DMS53 treated with DMSO at 0.1 percent for 48 hours (cell line): ENCODE measurements at regions not wholly inside any gene's neighbourhood (a gene's known extent, or its start where the extent isn't known, plus 50 kb on each side); places are given as distances from the start of the nearest gene placed in this dataset.

ENCODE experiments used
- DNase-seq: peaks from one replicate; lab custom pipeline; 2025; ENCODE audit not compliant: unreplicated experiment; lab: John Stamatoyannopoulos, UW

DNA sequence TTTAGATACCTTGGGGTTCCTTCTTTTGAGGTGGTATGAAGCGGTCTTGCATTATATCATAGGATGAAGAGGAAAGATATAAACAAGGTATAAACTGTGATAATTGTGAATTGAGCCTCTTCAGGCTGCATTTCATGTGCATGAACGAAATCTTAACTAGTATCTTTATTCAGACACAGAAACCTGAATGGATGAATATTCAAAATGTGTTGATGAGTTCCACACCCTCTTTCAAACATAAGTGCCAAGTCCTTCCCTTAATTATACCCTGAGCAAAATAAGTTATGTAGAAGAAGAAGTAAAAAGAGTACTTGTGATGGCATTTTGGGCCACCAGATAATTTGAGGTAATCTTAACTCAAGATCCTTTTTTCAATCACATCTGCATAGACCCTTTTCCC is 103.1 kb upstream of the CFAP20DC start:
- no peak for DNase-seq

DNA sequence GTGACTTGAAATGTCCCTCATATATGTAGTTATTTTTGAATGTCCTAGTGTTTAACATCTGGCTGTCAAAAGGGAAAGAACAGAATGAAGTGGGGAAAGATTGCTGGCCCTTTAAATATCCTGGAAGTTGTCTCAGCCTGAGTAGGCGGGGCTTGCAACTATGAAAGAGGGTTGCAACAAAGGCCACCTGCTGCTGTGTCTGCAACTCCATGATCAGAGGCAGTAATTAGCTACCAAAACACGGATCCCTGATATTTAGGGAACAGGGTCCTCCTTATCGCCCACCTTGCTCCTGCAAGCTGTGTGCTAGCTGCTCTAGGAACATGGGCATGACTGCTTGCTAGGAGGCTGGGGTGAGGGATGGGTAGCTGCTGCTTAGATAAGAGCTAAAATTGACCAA is 100.2 kb upstream of the CFAP20DC start:
- no peak for DNase-seq

DNA sequence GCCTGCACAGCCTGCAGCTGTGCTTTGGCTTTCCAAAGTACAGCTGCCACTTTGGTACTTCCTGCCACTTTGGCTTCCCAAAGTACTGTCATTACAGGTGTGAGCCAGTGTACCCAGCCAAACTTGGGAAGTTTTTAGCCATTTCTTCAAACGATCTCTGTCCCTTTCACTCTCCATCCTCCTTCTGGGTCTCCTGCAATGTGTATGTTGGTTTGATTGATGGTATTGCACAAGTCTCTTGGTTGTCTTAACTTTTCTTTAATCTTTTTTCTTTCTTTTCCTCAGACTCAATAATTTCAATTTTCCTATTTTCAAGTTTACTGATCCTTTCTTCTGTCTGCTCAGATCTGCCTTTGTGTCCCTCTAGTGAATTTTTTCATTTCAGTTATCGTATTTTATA is 99.3 kb upstream of the CFAP20DC start:
- no peak for DNase-seq

DNA sequence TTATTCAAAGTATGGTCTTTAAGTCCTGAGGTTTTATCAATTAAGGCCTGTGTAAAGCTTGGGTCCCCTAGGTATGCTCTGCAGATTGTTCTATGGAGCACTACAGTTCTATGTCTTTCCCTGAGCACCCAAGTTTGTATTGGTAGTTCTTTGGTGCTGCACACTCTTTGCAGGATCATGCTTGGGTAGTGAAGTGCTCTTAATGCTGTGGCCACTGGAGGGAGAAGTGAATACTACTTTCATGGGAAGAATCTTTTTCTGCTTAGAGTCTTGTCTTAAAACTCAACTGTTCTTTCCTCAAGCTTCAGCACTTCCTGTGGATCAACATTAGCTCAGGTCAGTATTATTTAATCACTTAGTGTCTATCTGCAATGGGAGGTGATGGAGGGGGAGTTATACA is 93.6 kb upstream of the CFAP20DC start:
- no peak for DNase-seq

DNA sequence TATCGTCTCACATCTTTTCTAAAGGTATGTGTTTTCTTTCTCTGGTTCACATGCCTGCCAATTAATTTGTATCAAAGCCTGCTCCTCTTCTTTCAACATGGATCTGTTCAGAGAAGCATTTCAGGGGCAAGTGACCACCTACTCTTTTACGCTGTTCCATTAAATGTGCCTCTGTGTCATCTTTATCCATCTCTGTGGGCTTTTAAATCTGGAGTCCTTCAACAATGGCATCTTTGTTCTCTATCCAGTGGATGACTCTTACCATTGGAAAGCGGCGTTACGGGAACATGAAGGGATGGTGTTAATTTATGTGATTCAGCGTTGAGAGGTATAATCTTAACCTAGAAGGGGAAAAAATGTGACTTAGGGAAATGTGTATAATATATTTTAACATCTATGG is 92.7 kb upstream of the CFAP20DC start:
- DNase-seq: no peak

DNA sequence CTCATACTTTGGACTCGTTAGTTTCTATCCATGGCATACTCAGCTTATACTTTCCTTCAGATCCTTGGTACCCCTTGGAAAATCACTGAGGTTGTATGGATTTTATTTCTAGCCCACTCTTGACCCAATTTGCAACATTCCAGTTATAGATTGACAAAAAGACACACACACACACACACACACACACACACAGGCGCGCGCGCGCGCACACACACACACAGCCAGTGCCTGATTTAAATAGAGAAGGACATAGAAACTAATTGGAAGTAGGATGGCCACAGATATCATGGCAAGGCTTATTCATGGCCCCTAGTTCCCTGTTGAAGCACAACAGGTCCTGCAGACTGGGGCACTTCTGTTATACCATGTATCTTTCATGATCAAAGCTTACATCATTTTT is 89.1 kb upstream of the CFAP20DC start:
- DNase-seq: no peak

DNA sequence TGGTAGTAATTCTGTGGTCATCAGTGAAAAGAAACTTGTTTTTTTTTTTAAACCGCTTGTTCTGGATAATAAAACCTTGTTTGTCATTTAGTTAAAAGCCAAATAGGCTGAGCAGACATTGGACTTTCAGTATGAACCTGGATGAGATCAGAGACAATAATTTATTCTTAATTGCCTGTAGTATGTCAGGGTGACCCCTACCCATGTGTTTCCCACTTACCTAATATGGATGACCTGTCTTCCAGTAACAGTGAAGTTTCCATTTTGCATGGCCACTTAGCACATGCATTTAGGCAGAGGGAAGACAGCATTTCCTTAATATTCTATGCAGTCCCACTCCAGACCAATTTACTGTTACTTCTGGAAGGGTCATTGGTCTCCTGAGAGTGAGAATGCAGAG is 87.6 kb upstream of the CFAP20DC start:
- DNase-seq: no peak

DNA sequence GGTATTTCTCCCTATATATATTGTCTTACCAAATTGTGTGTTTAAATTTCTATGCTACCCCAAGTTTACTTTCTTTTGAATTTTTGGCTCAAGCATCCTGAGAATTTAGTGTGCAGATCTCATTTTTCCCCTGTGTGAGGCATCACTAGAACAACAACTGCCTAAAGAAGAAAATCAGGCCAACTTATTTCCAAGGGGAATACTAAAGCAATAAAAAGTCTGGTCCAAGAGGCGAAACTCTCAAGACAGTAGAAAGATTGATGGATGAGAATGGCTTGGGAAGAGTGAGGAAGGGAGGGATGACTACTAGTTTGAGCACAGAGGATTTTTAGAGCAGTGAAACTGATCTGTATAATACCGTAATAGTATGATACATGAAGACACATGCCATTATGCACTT is 86.3 kb upstream of the CFAP20DC start:
- no peak for DNase-seq

DNA sequence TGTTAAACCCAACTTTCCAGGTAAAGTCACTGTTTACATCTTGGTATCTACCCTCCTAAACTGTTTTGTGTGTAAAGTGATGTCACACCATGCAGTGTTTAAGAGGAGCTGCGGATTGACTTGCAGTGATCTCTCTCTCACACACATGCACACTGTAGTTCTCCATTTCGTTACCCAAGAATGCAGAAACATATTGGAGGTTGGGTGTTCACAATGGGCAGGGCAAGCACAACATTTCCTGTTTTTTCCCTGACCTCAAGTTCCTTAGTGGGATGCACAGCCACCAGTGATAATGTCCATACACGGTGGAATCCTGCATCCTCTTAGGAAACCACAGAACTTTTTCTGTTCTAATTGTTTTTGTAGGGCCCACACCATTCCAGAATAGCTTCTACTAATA is 85.3 kb upstream of the CFAP20DC start:
- DNase-seq: no peak

DNA sequence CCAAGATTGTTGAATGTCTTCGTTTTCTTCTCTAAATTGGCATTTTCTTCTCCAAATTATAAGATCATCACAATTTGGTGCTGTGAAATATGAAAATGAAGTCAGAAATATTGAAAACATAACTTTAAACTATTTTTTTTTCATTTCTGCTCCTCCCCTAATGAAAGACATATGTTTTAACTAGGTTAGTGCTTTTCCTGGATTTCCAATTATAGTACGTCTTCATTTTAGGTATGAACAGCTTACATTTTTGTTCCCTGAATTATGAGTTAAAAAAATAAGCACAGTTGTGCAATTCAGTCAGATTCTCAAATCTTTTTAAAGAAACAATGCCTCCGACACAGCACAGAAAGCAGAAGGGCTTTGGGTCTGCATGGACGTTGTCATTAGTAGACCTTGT is 83.5 kb upstream of the CFAP20DC start:
- no peak for DNase-seq

DNA sequence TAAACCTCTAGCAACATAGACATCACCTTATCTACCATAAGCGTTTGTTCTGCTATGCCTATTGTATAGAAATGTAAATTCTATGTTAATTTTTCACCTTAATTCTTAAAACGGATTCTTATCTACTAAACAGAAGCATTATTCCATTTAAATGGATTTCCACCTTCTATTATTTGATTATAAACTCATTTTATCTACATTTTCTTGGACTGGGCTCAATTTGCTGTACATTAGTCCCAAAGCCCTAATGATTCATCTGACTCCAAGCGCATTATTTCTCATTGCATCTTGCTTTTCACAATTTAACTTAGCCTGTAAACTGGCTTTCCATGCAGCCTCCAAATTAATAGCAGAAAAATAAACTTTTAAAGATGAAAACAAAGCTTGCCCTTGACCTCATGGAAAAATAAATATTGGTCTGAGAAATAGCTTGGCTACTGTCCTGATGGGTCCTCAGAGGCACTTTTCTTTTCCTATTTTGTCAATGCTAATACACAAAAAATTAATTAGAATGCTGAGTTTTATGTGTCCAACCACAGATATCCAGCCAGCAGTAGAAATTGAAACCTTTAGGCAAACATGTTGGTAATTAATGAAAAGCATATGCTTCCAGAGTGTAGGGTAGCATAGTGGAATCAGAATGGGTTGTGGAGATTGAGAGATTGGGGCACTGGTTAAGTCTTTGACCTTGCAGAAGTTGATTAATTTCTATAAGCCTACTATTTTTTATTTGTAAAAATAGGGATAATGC is 81.4 kb upstream of the CFAP20DC start:
- no peak for DNase-seq

DNA sequence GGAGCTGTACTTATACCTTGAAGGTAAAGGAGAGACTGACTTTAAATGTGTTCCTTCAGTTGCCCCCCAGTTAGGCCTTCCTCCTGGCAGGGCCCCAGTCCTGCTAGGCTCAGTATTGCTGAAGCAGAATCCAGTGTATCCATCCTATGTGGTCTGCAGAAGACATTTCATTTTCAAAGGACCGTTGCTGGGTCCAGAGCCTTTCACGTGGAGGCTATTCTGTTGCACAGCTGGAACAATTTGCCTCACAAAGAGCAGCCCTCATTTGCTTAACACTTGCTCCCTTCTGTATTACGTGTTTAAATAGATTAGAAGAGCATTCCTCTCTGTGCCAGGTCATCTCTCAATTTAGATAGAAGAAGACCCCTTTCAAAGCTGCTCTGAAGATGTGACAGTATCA is 78.9 kb upstream of the CFAP20DC start:
- DNase-seq: no peak

DNA sequence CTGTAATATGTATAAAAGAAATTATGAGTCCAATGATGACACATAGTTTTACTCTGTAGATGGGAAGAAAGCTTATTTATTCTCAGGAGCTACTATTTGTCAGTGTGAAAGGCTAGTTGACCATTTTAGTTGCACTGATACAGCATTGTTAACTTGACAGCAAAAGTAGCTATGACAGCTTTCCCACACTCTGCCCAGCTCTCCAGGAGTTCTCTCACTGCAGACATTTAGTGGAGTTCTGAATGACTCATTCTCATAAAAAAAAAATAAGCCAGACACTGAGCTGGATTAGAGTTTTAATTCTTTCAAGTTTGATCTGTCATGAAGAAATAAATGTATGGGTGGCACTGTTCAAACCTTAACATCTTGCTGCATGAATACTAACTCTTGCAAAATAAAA is 77.2 kb upstream of the CFAP20DC start:
- DNase-seq: no peak

DNA sequence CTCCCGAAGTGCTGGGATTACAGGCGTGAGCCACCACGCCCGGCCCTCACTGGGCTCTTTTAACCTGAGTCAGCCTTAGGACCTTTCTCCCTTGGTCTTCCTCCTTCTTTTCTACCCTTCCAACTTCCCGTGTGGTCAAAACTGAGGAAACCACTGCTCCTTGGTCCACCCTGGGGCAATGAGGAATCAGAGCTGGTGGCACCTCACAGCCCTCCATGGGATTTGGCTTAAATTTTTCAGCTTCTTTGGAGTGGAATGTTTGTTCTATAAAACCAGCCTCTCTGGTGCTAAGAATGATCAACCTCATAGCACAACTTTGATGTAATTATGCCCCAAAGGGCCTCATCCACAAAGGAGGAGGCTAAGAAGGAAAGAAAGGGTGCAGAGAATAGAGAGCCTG is 76.6 kb upstream of the CFAP20DC start:
- no peak for DNase-seq

DNA sequence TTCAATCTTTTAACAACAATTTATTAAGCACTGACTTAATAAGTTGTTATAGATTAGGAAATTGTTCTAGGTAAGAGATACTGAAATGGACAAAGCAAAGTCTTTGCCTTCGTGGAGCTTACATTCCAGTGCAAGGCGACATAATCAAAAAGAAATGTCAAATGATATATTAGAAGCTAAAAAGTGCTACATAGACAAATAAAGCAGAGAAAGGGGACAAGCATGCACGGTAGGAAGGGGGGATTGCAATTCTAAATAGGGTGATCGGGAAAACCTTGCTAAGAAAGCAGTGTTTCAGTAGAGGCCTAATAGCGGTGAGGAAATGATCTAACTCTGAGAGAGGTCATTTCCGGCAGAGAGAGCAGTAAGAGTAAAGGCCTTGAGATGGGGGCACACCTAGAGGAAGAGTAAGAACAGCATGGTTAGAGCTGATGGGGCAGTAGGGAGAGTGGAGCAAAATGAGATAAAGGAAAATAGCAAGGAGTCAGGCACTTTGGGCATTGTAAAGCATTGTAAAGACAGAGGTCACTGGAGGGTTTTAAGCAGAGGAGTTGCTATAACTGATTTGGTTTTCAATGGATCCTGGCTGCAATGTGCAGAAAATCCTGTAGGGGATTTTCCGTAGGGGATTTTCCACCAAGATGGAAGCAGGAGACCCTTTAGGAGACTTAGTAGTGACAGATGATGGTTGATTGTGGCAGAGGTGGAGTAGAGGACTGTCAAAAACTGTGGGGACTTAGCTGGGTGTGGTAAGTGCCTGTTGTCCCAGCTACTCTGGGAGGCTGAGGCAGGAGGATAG is 71.7 kb upstream of the CFAP20DC start:
- DNase-seq: no peak

DNA sequence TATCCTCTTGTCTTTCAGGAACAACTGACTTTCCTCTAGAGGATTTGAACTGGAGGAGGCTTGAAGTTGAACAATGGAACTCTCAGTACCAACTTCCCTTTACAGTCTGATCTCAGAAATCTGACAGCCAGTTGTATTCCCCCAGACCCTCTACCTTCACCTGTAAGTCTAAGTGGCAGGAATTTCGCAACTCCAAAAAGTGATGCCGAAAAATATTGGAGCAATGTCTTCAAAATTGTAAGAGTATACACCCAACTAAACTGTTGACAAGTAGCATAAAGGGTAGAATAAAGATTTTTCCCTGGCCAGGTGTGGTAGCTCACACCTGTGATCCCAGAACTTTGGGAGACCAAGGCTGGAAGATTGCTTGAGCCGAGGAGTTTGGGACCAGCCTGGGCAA is 69.1 kb upstream of the CFAP20DC start:
- no peak for DNase-seq

DNA sequence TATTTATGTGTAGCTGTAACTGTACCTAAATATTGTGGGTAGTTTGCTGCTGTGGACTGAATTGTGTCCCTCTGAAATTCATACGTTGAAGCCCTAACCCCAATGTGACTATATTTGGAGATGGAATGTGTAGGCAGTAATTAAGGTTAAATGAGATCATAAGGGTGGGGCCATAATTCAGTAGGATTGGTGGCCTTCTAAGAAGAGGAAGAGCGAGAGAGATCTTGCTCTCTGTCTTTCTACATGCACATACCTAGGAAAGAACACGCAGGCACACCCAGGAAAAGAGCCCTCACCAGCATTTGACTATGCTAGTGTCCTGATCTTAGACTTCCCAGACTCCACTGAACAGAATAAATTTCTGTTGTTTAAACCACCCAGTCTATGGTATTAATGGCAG is 67.6 kb upstream of the CFAP20DC start:
- no peak for DNase-seq

DNA sequence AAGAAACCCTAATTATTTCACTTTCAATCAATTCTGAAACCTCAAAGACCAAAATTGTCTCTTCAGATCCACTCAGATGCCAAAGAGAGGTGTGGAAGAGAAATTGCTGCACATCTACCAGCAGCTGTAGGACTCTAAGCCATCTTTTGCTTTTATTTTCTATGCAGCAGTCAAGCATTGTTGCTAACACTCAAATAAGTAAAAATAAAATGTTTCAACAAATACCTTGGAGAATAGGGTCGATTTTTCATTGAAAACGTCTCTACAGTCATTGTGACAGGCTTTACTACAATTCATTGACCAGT is 66.4 kb upstream of the CFAP20DC start:
- DNase-seq: no peak

DNA sequence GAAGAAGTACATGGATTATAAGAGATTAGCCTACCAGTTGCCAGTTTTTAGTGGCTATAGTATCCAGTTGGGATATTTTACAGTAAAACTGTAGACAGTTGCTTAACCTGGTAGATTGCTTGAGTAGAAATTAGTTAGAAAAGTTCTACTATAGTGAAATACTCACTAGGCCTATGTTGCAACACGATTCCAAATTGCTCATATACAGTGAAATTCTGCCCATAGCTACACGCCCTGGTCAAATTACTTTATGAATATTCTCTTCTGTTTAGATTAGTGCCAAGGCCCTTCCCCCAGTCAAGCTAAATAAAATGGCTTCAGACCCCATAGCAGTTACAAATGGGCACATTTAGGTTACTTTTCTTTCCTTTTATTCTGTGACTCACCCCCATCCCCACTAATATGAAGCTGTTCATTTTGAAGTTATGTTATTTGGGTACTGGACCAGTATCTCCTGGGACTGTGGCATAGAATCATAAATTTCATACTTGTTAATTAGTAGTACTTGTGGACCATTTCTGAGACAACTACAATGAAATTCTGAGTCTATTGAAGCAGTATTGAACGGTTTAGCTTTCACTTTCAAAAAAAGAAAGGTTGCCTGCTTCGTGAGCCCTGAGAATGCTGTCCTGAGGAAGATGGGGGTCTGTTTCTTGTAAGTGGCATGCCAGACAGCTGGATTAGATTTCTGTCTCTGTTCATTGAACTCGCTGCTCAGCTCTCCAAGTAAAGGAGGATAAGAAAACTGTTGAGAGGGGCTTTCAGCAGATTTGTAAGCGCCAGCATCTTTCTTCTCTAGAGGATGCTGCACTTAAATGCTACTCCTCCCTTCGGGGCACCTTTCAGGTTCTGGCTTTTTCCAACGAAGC is 65.8 kb upstream of the CFAP20DC start:
- DNase-seq: no peak

DNA sequence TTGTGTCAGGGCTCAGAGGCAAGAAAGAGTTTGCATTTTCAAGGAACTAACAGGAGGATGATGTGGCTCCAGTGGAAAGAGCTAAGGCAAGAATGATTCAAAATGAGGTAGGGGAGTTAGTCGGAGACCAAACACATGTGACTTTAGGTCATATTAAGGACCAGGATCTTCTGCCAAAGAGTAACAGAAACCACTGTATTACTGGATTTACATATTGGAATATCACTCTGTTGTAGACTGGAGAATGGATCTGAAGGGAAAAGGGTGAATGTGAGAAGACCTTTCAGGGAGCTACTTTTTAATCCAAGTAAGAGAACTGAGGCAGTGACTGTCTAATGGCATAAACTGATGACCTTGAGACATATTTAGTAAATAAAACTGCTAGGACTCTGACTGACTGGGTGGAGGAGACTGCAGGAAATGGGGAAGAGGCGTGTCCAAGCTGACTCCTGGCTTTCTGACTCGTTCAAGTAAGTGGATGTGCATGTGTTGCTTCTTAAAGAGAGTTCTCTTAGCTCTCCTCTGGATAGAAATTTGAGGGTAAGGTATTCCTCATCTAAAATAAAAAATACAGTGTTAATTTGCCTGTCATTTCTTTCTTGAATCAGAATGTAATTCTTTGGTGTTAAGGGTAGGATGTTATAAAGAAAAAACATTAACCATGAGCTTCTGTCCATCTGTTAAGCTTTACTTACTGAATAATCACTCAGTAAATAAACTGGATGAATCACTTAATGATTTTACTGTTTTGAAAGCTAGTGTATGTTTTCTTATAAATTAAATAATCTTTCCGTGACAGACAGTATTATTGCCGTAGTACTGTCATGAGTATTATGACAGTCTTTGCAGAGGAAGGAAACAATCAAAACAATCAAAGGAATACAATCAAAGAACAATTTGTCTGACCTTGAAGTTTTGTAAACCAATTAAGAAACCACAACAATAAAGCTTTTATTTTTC is 58.3 kb upstream of the CFAP20DC start:
- no peak for DNase-seq
